Psoas muscle (tissue), 7 donors: ENCODE measurements at regions not wholly inside any gene's neighbourhood (a gene's known extent, or its start where the extent isn't known, plus 50 kb on each side); places are given as distances from the start of the nearest gene placed in this dataset.
"Not testable (repeated sequence)": the region's sequence is repeated elsewhere in the genome, so short reads cannot be mapped to it uniquely, and the experiment has no call there.

Experiments used
- ATAC-seq, 4 donors: fragments of 200-7000 bp; cut with Tn5 transposase; one replicate each; pipeline ENCODE4 v1.9.1; 2020; ENCODE audit warnings: moderate library complexity in 3 of 4, mild to moderate bottlenecking in 2 of 4
- DNase-seq, 2 donors: peaks; one replicate each; pipeline ENCODE4 v3.0.0-alpha.2; 2020
- H3K27ac ChIP-seq: fragments of 200-600 bp; one replicate; pipeline ENCODE4 v1.8.0; 2022
- H3K27me3 ChIP-seq, 3 donors: fragments of 200-600 bp in 1 of 3; one replicate each; pipeline versions ENCODE4 v1.6.1 to v1.8.0; 2013 to 2022; ENCODE audit warnings: low read length in 2 of 3, mild to moderate bottlenecking in 2 of 3, moderate library complexity in 1 of 3; ENCODE audit not compliant: insufficient read depth in 3 of 3
- H3K36me3 ChIP-seq, 2 donors: fragments of 200-600 bp in 1 of 2; one replicate each; pipeline versions ENCODE4 v1.6.1 to v1.8.0; 2013 to 2022; ENCODE audit warnings: low read depth in 1 of 2, mild to moderate bottlenecking in 1 of 2, moderate library complexity in 1 of 2; ENCODE audit not compliant: insufficient read depth in 1 of 2
- H3K4me1 ChIP-seq: fragments of 200-600 bp; one replicate; pipeline ENCODE4 v1.8.0; 2022
- H3K4me3 ChIP-seq: fragments of 200-600 bp; one replicate; pipeline ENCODE4 v1.8.0; 2022; ENCODE audit warnings: mild to moderate bottlenecking
- H3K9me3 ChIP-seq: fragments of 200-600 bp; one replicate; pipeline ENCODE4 v1.8.0; 2022
- CTCF ChIP-seq: fragments of 200-600 bp; IDR thresholded peaks from one replicate; pipeline ENCODE4 v1.8.0; 2022; ENCODE audit warnings: antibody characterized with exemption
- WGBS, 3 donors: extraction: QIAGEN DNeasy Blood & Tissue Kit; methylation state at CpG; one replicate each; pipeline versions ENCODE4 v1.1.6 to v1.1.7; 2013; 5-methylcytosine and 5-hydroxymethylcytosine counted together
- intact Hi-C, 2 donors: fragments of 100-400 bp; cut with DNase I; formaldehyde crosslinking; loops; one replicate each; pipeline versions ENCODE4 v1.11.0 to v1.14.2; 2022
- donor health status: healthy with polysubstance abuse.
- donor health status: DM: no; HTN: no; CAD: no; lungs with moderate emphysema.
- donor health status: Bipolar disorder and iron deficiency.
- donor health status: healthy.
- donor health status: DM: yes; HTN: yes; CAD: no.
- donor health status: DM: no; HTN: no; CAD: no.
- donor health status: DM: yes; HTN: yes; CAD: no.

DNA sequence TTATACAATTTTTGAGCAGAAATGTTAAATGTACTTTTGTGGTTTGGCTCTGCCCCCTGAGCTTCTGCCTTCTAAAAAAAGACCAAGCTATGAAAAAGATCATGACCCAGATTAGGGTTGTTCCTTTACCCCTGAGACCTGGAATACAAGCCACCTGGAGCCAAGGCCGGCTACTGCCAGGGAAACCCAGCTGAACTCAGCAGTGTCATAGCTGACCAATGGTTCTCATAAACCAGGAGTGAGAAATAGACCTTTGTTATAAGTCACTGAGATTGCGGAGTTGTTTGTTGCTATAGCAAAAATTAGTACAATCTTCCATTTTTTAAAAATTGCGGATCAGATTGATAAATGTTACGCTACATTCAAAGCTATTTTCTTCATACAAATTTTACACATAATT lies 1261.7 kb downstream of the ROBO1 start:
- 57 to 70% (median 60%) methylated on average over 4 of the region's 4 CpGs for WGBS, 3 donors
- no peak for DNase-seq
- intact Hi-C loops, result no loop called here

GRCh38 chr3:78506581-78507195 lies 1261.1 kb downstream of the ROBO1 start:
- no peak for TF ChIP-seq CTCF
- WGBS, 3 donors, result 46 to 52% (median 52%) methylated on average over 2 of the region's 2 CpGs
- no peaks in the 10 kb centered on the region for H3K9me3 ChIP-seq
- no peaks in the 10 kb centered on the region for H3K4me1 ChIP-seq
- intact Hi-C loops, result no loop called here
- no peak overlapping the region for H3K4me3 ChIP-seq
- no peaks in the 10 kb centered on the region for H3K36me3 ChIP-seq
- H3K27ac ChIP-seq, result no peak overlapping the region
- DNase-seq (no peak), ATAC-seq (no peak)
- H3K27me3 ChIP-seq, result no peaks in the 10 kb centered on the region

More for the DNA sequence above, 1261.7 kb downstream of the ROBO1 start:
- Histone ChIP-seq H3K27ac (no peak overlapping the region), H3K9me3 (no peaks in the 10 kb centered on the region), H3K4me1 (no peaks in the 10 kb centered on the region), H3K4me3 (no peak overlapping the region), H3K36me3 (no peaks in the 10 kb centered on the region), H3K27me3 (no peaks in the 10 kb centered on the region)
- ATAC-seq, result no peak
- no peak for TF ChIP-seq CTCF

DNA sequence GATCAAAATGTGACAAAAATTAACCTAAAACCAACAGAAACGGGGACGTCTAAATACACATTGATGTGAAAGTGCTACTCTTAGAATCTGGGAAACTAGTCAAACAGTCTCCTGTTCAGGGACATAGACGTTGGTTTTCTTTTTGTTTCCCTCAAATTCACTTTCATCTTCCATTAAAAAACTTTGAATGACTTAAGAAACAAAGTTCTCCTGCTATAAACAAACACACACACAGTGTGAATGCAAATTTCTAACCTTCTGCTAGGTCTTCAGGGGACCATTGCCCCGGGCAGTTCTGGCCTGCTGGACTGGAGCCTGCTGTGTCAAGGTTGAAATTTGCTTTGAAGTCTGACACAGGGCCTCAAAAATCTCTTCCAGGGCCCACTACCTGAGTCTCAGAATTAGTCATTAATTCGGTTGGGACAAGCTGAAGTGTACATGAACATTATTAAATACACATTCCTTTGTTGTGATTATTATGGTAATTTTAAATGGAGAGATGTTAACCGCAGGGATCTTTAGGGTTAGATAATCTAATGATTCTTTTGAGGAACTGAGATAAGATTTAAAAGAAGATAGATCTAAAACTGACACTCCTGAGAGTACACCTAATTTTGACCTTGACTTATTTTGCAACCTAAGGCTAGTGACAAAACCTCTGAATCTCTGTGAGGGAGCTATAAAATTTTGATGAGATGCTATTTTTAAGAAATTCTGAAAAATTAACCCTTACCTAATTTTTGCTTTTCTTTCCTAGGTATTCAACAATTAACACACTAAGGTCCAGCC lies 1260.4 kb downstream of the ROBO1 start:
- H3K4me3 ChIP-seq, result no peak overlapping the region
- no peak for TF ChIP-seq CTCF
- no peak overlapping the region for H3K27ac ChIP-seq
- no peaks in the 10 kb centered on the region for H3K27me3 ChIP-seq
- no peaks in the 10 kb centered on the region for H3K36me3 ChIP-seq
- WGBS, 3 donors, result 46 to 55% (median 48%) methylated on average over 6 of the region's 6 CpGs
- intact Hi-C loops, result no loop called here
- ATAC-seq (no peak), DNase-seq (no peak)
- no peaks in the 10 kb centered on the region for H3K4me1 ChIP-seq
- H3K9me3 ChIP-seq, result no peaks in the 10 kb centered on the region

DNA sequence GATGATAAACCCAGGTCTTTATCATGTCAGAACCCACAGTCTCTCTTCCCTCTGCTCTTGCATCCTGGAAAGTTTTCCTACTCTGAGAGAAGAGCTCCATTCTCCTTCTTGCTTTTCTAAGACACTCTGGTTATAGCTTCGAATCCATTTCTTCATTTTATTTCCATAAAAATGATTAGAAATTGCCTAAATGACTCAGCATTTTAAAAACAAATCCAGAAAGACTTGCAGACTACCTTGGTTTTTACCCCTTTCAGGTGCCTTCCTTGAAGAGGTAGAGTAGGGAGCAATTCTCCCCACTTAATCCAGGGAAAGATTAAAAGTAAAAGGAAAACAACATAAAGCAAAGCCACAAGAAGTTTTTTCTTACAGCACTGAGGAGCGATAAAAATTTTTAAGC lies 1256.0 kb downstream of the ROBO1 start:
- H3K27ac ChIP-seq, result no peak overlapping the region
- TF ChIP-seq CTCF, result no peak
- intact Hi-C loops, result no loop called here
- H3K36me3 ChIP-seq, result no peaks in the 10 kb centered on the region
- no peaks in the 10 kb centered on the region for H3K27me3 ChIP-seq
- H3K4me1 ChIP-seq, result no peaks in the 10 kb centered on the region
- WGBS, 3 donors, result 60 to 68% (median 63%) methylated on average over 2 of the region's 2 CpGs
- no peak overlapping the region for H3K4me3 ChIP-seq
- DNase-seq (no peak), ATAC-seq (no peak)
- H3K9me3 ChIP-seq, result no peaks in the 10 kb centered on the region

- DNase-seq, H3K27me3 ChIP-seq, intact Hi-C loops, H3K36me3 ChIP-seq, H3K4me1 ChIP-seq, H3K4me3 ChIP-seq, ATAC-seq, H3K27ac ChIP-seq, H3K9me3 ChIP-seq: not testable (repeated sequence)
- WGBS, 3 donors, result 53 to 70% (median 62%) methylated on average over 4 of the region's 4 CpGs
Observed at GRCh38 chr3:78512786-78513185, 1255.0 kb downstream of the ROBO1 start.
